ENCODE measurements at regions not wholly inside any gene's neighbourhood (a gene's known extent, or its start where the extent isn't known, plus 50 kb on each side); places are given as distances from the start of the nearest gene placed in this dataset.

DNA sequence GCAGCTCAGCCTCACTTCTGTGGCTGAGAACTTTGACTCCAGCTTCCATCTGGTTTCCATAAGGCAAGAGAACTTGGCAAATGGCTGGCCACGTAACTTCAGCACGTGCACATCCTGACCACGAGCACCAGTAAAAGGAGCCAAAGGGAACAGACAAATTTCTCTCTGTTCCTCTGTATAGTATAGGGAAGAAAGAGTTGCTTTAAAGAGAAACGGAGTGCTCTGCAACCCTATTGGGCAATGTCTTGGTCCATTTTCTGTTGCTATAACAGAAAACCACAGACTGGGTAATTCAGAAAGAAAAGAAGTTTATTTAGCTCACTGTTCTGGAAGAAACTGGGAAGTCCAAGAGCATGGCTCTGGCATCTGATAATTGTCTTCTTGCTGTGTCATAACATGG lies 558.7 kb downstream of the ACTL7B start:
- no peaks in the 10 kb centered on the region for H3K9me3 ChIP-seq
- TF ChIP-seq, protein P1, sequence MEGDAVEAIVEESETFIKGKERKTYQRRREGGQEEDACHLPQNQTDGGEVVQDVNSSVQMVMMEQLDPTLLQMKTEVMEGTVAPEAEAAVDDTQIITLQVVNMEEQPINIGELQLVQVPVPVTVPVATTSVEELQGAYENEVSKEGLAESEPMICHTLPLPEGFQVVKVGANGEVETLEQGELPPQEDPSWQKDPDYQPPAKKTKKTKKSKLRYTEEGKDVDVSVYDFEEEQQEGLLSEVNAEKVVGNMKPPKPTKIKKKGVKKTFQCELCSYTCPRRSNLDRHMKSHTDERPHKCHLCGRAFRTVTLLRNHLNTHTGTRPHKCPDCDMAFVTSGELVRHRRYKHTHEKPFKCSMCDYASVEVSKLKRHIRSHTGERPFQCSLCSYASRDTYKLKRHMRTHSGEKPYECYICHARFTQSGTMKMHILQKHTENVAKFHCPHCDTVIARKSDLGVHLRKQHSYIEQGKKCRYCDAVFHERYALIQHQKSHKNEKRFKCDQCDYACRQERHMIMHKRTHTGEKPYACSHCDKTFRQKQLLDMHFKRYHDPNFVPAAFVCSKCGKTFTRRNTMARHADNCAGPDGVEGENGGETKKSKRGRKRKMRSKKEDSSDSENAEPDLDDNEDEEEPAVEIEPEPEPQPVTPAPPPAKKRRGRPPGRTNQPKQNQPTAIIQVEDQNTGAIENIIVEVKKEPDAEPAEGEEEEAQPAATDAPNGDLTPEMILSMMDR (IDR thresholded peaks at IDR 0.05; ENCODE audit: insufficient read depth in 1 of 2, low read depth in 1 of 2, low read length in 1 of 2, severe bottlenecking in 1 of 2, unreplicated experiment in 1 of 2): no peak
- BruUV-seq (replicated peaks): no TSS peak
- ChIA-PET POLR2A (no interaction called here), CTCF (no interaction called here)
- Mint-ChIP-seq H3K4me3 (ENCODE audit: unreplicated experiment) (no peak overlapping the region), H3K9me3 (ENCODE audit: unreplicated experiment) (no peaks in the 10 kb centered on the region), H3K36me3 (ENCODE audit: insufficient read depth, unreplicated experiment) (no peaks in the 10 kb centered on the region), H3K4me1 (ENCODE audit: low read depth, unreplicated experiment) (no peaks in the 10 kb centered on the region), H3K27me3 (ENCODE audit: insufficient read depth, unreplicated experiment) (peaks cover 5% of the 10 kb centered on the region), H3K27ac (ENCODE audit: unreplicated experiment) (no peak overlapping the region)
- no peak for DNase-seq
- intact Hi-C loops (cut with micrococcal nuclease; ENCODE audit: unreplicated experiment): no loop called here
- no peak overlapping the region for H3K4me3 ChIP-seq (ENCODE audit: low read depth, low read length)
- no peaks in the 10 kb centered on the region for H3K4me1 ChIP-seq
- no peaks in the 10 kb centered on the region for H3K36me3 ChIP-seq (ENCODE audit: control insufficient read depth, insufficient read depth, low read length)
- no peaks in the 10 kb centered on the region for H3K27me3 ChIP-seq (replicated peaks; ENCODE audit: control insufficient read depth, insufficient read depth, low read length)

DNA sequence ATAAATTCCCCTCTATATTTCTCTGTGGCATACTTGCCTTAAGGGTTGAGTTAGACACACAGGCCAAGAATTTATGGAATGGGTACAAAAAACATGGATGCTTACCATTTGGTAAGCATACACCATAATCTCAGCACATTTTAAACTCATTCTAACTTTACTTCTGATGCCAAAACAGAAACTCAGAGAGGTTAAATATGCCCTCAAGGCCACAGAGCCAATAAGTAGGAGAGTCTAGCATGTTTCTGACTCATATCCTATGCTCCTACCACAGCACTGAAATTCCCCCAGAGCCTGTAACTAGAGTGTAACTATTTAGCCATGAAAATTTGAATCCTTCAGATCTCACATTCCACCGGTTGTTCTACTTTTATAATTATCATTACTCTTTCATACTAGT lies 559.7 kb downstream of the ACTL7B start:
- Mint-ChIP-seq H3K27me3 (ENCODE audit: insufficient read depth, unreplicated experiment) (peaks cover 5% of the 10 kb centered on the region), H3K27ac (ENCODE audit: unreplicated experiment) (no peak overlapping the region)

DNA sequence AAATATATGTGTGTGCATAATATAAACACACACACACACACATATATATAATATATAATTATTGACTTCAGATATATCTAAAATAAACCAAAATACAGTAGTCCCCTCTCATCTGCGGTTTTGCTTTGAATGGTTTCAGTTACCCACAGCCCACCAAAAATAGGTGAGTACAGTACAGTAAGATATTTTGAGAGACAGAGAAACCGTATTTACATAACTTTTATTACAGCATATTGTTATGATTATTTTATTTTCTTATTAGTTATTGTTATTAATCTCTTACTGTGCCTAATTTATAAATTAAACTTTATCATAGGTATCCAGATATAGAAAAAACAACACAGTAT lies 564.2 kb downstream of the ACTL7B start:
- no peak for DNase-seq
- Histone ChIP-seq H3K9me3 (no peaks in the 10 kb centered on the region), H3K36me3 (ENCODE audit: control insufficient read depth, insufficient read depth, low read length) (no peaks in the 10 kb centered on the region), H3K4me1 (no peaks in the 10 kb centered on the region), H3K4me3 (ENCODE audit: low read depth, low read length) (no peak overlapping the region), H3K27me3 (replicated peaks; ENCODE audit: control insufficient read depth, insufficient read depth, low read length) (no peaks in the 10 kb centered on the region)
- Mint-ChIP-seq H3K27ac (ENCODE audit: unreplicated experiment) (no peak overlapping the region), H3K4me3 (ENCODE audit: unreplicated experiment) (no peak overlapping the region), H3K9me3 (ENCODE audit: unreplicated experiment) (no peaks in the 10 kb centered on the region), H3K27me3 (ENCODE audit: insufficient read depth, unreplicated experiment) (no peaks in the 10 kb centered on the region), H3K4me1 (ENCODE audit: low read depth, unreplicated experiment) (no peaks in the 10 kb centered on the region), H3K36me3 (ENCODE audit: insufficient read depth, unreplicated experiment) (no peaks in the 10 kb centered on the region)
- ChIA-PET POLR2A (no interaction called here), CTCF (no interaction called here)
- TF ChIP-seq, protein P1 (IDR thresholded peaks at IDR 0.05; ENCODE audit: insufficient read depth in 1 of 2, low read depth in 1 of 2, low read length in 1 of 2, severe bottlenecking in 1 of 2, unreplicated experiment in 1 of 2): no peak
- intact Hi-C loops (cut with micrococcal nuclease; ENCODE audit: unreplicated experiment): no loop called here
- no TSS peak for BruUV-seq (replicated peaks)

More for the DNA sequence above, 559.7 kb downstream of the ACTL7B start:
- no peaks in the 10 kb centered on the region for H3K4me1 ChIP-seq
- Mint-ChIP-seq H3K4me3 (ENCODE audit: unreplicated experiment) (no peak overlapping the region), H3K9me3 (ENCODE audit: unreplicated experiment) (no peaks in the 10 kb centered on the region), H3K36me3 (ENCODE audit: insufficient read depth, unreplicated experiment) (no peaks in the 10 kb centered on the region), H3K4me1 (ENCODE audit: low read depth, unreplicated experiment) (no peaks in the 10 kb centered on the region)
- no peaks in the 10 kb centered on the region for H3K36me3 ChIP-seq (ENCODE audit: control insufficient read depth, insufficient read depth, low read length)
- ChIA-PET POLR2A (no interaction called here), CTCF (no interaction called here)
- H3K27me3 ChIP-seq (replicated peaks; ENCODE audit: control insufficient read depth, insufficient read depth, low read length): no peaks in the 10 kb centered on the region
- H3K4me3 ChIP-seq (ENCODE audit: low read depth, low read length): no peak overlapping the region
- intact Hi-C loops (cut with micrococcal nuclease; ENCODE audit: unreplicated experiment): no loop called here
- DNase-seq: no peak
- TF ChIP-seq, protein P1 (IDR thresholded peaks at IDR 0.05; ENCODE audit: insufficient read depth in 1 of 2, low read depth in 1 of 2, low read length in 1 of 2, severe bottlenecking in 1 of 2, unreplicated experiment in 1 of 2): no peak
- H3K9me3 ChIP-seq: no peaks in the 10 kb centered on the region
- BruUV-seq (replicated peaks): no TSS peak

Data from Caco-2 (cell line).